HEK293 (cell line): ENCODE measurements at regions not wholly inside any gene's neighbourhood (a gene's known extent, or its start where the extent isn't known, plus 50 kb on each side); places are given as distances from the start of the nearest gene placed in this dataset.

Experiments
- CTCF ChIA-PET: fragments of 350-600 bp; formaldehyde crosslinking; extraction: SDS; loops from one replicate; lab custom pipeline; 2021; ENCODE audit warnings: antibody characterized with exemption; lab: Yijun Ruan, JAX
- POLR2A ChIA-PET: fragments of 300-600 bp; formaldehyde crosslinking; extraction: SDS; loops from one replicate; lab custom pipeline; 2020; ENCODE audit warnings: antibody characterized with exemption, inconsistent platforms; lab: Yijun Ruan, JAX
- H3K27ac ChIP-seq: fragments of 200-500 bp; sonication (Bioruptor generic); 2 replicates; pipeline ENCODE4 v1.5.1; 2014; ENCODE audit warnings: low read depth, low read length, control low read depth, inconsistent platforms; ENCODE audit errors: extremely low read depth
- H3K36me3 ChIP-seq, 2 experiments: fragments of 200-500 bp in 1 of 2; sonication (Bioruptor generic) in 1 of 2; 1 replicate in 1 of 2; 2 replicates in 1 of 2; pipeline ENCODE4 v1.5.1; 2014 to 2017; ENCODE audit warnings: inconsistent platforms in 2 of 2, low read length in 2 of 2; ENCODE audit not compliant: control insufficient read depth in 2 of 2, insufficient read depth in 1 of 2
- H3K4me1 ChIP-seq: fragments of 200-500 bp; sonication (Bioruptor generic); 2 replicates; pipeline ENCODE4 v1.5.1; 2014; ENCODE audit warnings: mild to moderate bottlenecking, low read length, inconsistent platforms; ENCODE audit not compliant: control insufficient read depth, insufficient read depth
- H3K4me3 ChIP-seq: 2 replicates; pipeline ENCODE4 v1.5.1; 2011; ENCODE audit warnings: low read depth, mild to moderate bottlenecking, control low read depth, low read length, moderate library complexity
- H3K9me3 ChIP-seq: fragments of 200-500 bp; sonication (Bioruptor generic); 2 replicates; pipeline ENCODE4 v1.5.1; 2014; ENCODE audit warnings: low read depth, low read length, inconsistent platforms; ENCODE audit not compliant: control insufficient read depth, insufficient read depth
- EGR2 ChIP-seq: fragments of 450-650 bp; formaldehyde crosslinking; IDR thresholded peaks from 2 replicates; pipeline ENCODE4 v1.5.1; 2016; ENCODE audit warnings: low read depth, missing biosample characterization, missing genetic modification characterization
- GLIS1 ChIP-seq: fragments of 450-650 bp; formaldehyde crosslinking; IDR thresholded peaks from 2 replicates; pipeline ENCODE4 v1.5.1; 2016; ENCODE audit warnings: missing biosample characterization, missing genetic modification characterization
- KLF8 ChIP-seq: fragments of 450-650 bp; formaldehyde crosslinking; IDR thresholded peaks from 2 replicates; pipeline ENCODE4 v1.5.1; 2016; ENCODE audit warnings: missing biosample characterization, missing genetic modification characterization
- PRDM10 ChIP-seq: fragments of 450-650 bp; formaldehyde crosslinking; IDR thresholded peaks from 2 replicates; pipeline ENCODE4 v1.5.1; 2016; ENCODE audit warnings: missing biosample characterization, missing genetic modification characterization
- ZBTB44 ChIP-seq: fragments of 450-650 bp; IDR thresholded peaks from 2 replicates; pipeline ENCODE4 v1.5.1; 2018; ENCODE audit warnings: missing biosample characterization, mild to moderate bottlenecking, missing genetic modification characterization
- ZFP41 ChIP-seq: fragments of 450-650 bp; formaldehyde crosslinking; IDR thresholded peaks from 2 replicates; pipeline ENCODE4 v1.5.1; 2016; ENCODE audit warnings: missing biosample characterization, missing genetic modification characterization, borderline replicate concordance
- ZFP69B ChIP-seq: fragments of 450-650 bp; formaldehyde crosslinking; IDR thresholded peaks from 2 replicates; pipeline ENCODE4 v1.5.1; 2016; ENCODE audit warnings: missing biosample characterization, missing genetic modification characterization
- ZNF112 ChIP-seq: fragments of 450-650 bp; formaldehyde crosslinking; IDR thresholded peaks from 2 replicates; pipeline ENCODE4 v1.5.0; 2017; ENCODE audit warnings: missing biosample characterization, missing genetic modification characterization
- ZNF2 ChIP-seq: fragments of 450-650 bp; formaldehyde crosslinking; IDR thresholded peaks from 2 replicates; pipeline ENCODE4 v1.5.1; 2016; ENCODE audit warnings: missing biosample characterization, missing genetic modification characterization
- ZNF292 ChIP-seq: fragments of 450-650 bp; formaldehyde crosslinking; IDR thresholded peaks from 2 replicates; pipeline ENCODE4 v1.5.1; 2016; ENCODE audit warnings: low read depth, missing biosample characterization, missing genetic modification characterization, borderline replicate concordance
- ZNF324 ChIP-seq: fragments of 450-650 bp; formaldehyde crosslinking; IDR thresholded peaks from 2 replicates; pipeline ENCODE4 v1.5.1; 2016; ENCODE audit warnings: missing biosample characterization, missing genetic modification characterization
- ZNF423 ChIP-seq: fragments of 450-650 bp; formaldehyde crosslinking; IDR thresholded peaks from 2 replicates; pipeline ENCODE4 v1.5.1; 2016; ENCODE audit warnings: missing biosample characterization, missing genetic modification characterization
- ZNF426 ChIP-seq: fragments of 450-650 bp; formaldehyde crosslinking; IDR thresholded peaks from 2 replicates; pipeline ENCODE4 v1.5.1; 2017; ENCODE audit warnings: missing biosample characterization, missing genetic modification characterization, mild to moderate bottlenecking, inconsistent platforms, moderate library complexity
- ZNF501 ChIP-seq: fragments of 450-650 bp; formaldehyde crosslinking; IDR thresholded peaks from 2 replicates; pipeline ENCODE4 v1.5.1; 2016; ENCODE audit warnings: missing biosample characterization, missing genetic modification characterization
- ZNF521 ChIP-seq: fragments of 450-650 bp; formaldehyde crosslinking; IDR thresholded peaks from 2 replicates; pipeline ENCODE4 v1.5.1; 2017; ENCODE audit warnings: missing biosample characterization, mild to moderate bottlenecking, missing genetic modification characterization
- ZNF544 ChIP-seq: fragments of 450-650 bp; formaldehyde crosslinking; IDR thresholded peaks from 2 replicates; pipeline ENCODE4 v1.5.0; 2017; ENCODE audit warnings: missing biosample characterization, missing genetic modification characterization
- ZNF555 ChIP-seq: fragments of 450-650 bp; formaldehyde crosslinking; conservative IDR thresholded peaks from 2 replicates; pipeline ENCODE4 v1.5.1; 2017; ENCODE audit warnings: missing biosample characterization, mild to moderate bottlenecking, missing genetic modification characterization, inconsistent platforms
- ZNF558 ChIP-seq: fragments of 450-650 bp; formaldehyde crosslinking; IDR thresholded peaks from 2 replicates; pipeline ENCODE4 v1.5.1; 2016; ENCODE audit warnings: missing biosample characterization, missing genetic modification characterization
- ZNF571 ChIP-seq: fragments of 450-650 bp; formaldehyde crosslinking; IDR thresholded peaks from 2 replicates; pipeline ENCODE4 v1.5.0; 2017; ENCODE audit warnings: missing biosample characterization, missing genetic modification characterization
- ZNF585B ChIP-seq: fragments of 450-650 bp; formaldehyde crosslinking; IDR thresholded peaks from 2 replicates; pipeline ENCODE4 v1.5.1; 2016; ENCODE audit warnings: missing biosample characterization, missing genetic modification characterization
- ZNF626 ChIP-seq: fragments of 450-650 bp; sonication (Bioruptor Pico); formaldehyde crosslinking; IDR thresholded peaks from 2 replicates; pipeline ENCODE4 v1.5.1; 2018; ENCODE audit warnings: missing biosample characterization, missing genetic modification characterization, inconsistent platforms
- ZNF791 ChIP-seq: fragments of 450-650 bp; formaldehyde crosslinking; IDR thresholded peaks from 2 replicates; pipeline ENCODE4 v1.5.1; 2016; ENCODE audit warnings: missing biosample characterization, missing genetic modification characterization
- TF ChIP-seq, protein P1 (sequence below): fragments of 450-650 bp; formaldehyde crosslinking; IDR thresholded peaks from 2 replicates; pipeline ENCODE4 v1.5.1; 2016; ENCODE audit warnings: missing biosample characterization, missing genetic modification characterization
- TF ChIP-seq, protein P2 (sequence below): fragments of 450-650 bp; formaldehyde crosslinking; IDR thresholded peaks from 2 replicates; pipeline ENCODE4 v1.5.1; 2016; ENCODE audit warnings: missing biosample characterization, missing genetic modification characterization
- TF ChIP-seq, protein P3 (sequence below): fragments of 450-650 bp; formaldehyde crosslinking; IDR thresholded peaks from 2 replicates; pipeline ENCODE4 v1.5.1; 2016; ENCODE audit warnings: missing biosample characterization, missing genetic modification characterization, borderline replicate concordance

DNA sequence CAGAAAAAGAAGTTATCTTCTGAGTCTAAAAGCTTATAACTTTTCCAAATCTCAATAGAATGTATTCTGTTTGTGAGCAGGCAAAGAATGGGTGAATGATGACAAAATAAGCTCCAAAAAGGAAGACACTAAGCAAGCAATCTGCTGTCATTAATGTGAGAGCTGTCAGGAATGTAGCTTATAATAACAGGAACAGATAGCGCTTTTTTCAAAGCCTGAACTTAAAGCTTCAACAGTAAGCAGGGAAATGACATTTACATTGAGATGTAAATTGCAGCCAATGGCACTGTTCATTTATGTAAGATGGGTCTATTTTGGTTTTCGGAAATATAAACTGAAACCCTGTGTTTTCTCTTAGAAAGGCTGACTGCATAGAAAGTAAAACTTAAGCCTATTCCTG is 1005.9 kb downstream of the PDHA2 start:
- POLR2A ChIA-PET: no interaction called here
- no peak overlapping the region for H3K27ac ChIP-seq
- H3K9me3 ChIP-seq: no peaks in the 10 kb centered on the region
- H3K36me3 ChIP-seq: no peaks in the 10 kb centered on the region
- H3K4me3 ChIP-seq: no peak overlapping the region
- TF ChIP-seq ZNF426 (tag by site-specific recombination): no peak
- no peak for TF ChIP-seq ZNF423 (tag by site-specific recombination)
- TF ChIP-seq ZNF112 (tag by site-specific recombination): no peak
- TF ChIP-seq ZNF501: no peak
- TF ChIP-seq ZFP69B: no peak
- TF ChIP-seq ZNF626: no peak
- TF ChIP-seq ZNF555 (tag by site-specific recombination): no peak
- no peak for TF ChIP-seq ZNF558
- TF ChIP-seq ZNF791 (tag by site-specific recombination): no peak
- TF ChIP-seq ZNF2 (tag by site-specific recombination): no peak
- TF ChIP-seq, protein P1, sequence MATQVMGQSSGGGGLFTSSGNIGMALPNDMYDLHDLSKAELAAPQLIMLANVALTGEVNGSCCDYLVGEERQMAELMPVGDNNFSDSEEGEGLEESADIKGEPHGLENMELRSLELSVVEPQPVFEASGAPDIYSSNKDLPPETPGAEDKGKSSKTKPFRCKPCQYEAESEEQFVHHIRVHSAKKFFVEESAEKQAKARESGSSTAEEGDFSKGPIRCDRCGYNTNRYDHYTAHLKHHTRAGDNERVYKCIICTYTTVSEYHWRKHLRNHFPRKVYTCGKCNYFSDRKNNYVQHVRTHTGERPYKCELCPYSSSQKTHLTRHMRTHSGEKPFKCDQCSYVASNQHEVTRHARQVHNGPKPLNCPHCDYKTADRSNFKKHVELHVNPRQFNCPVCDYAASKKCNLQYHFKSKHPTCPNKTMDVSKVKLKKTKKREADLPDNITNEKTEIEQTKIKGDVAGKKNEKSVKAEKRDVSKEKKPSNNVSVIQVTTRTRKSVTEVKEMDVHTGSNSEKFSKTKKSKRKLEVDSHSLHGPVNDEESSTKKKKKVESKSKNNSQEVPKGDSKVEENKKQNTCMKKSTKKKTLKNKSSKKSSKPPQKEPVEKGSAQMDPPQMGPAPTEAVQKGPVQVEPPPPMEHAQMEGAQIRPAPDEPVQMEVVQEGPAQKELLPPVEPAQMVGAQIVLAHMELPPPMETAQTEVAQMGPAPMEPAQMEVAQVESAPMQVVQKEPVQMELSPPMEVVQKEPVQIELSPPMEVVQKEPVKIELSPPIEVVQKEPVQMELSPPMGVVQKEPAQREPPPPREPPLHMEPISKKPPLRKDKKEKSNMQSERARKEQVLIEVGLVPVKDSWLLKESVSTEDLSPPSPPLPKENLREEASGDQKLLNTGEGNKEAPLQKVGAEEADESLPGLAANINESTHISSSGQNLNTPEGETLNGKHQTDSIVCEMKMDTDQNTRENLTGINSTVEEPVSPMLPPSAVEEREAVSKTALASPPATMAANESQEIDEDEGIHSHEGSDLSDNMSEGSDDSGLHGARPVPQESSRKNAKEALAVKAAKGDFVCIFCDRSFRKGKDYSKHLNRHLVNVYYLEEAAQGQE: no peak
- TF ChIP-seq GLIS1 (tag by site-specific recombination): no peak
- H3K4me1 ChIP-seq: no peaks in the 10 kb centered on the region
- CTCF ChIA-PET: no interaction called here

DNA sequence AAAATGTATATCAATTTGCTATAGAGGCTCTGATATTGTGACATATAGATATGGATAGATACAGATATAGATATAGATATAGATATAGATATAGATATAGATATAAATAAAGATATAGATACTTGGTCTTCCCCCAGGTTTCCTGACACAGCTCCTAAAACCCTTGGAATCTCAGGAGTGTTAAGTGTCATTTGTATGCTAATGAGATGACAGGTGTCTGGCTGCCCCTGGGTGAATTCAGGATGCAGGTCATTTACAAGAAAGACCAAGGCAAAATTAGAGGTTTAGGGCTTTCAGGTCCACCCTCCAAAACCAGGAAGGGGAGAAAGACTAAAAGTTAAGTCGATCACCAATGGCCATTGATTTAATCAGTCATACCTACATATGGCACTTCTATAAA is 1034.8 kb downstream of the PDHA2 start:
- POLR2A ChIA-PET: no interaction called here
- Histone ChIP-seq H3K9me3 (no peaks in the 10 kb centered on the region), H3K4me3 (no peak overlapping the region)
- TF ChIP-seq, protein P2, sequence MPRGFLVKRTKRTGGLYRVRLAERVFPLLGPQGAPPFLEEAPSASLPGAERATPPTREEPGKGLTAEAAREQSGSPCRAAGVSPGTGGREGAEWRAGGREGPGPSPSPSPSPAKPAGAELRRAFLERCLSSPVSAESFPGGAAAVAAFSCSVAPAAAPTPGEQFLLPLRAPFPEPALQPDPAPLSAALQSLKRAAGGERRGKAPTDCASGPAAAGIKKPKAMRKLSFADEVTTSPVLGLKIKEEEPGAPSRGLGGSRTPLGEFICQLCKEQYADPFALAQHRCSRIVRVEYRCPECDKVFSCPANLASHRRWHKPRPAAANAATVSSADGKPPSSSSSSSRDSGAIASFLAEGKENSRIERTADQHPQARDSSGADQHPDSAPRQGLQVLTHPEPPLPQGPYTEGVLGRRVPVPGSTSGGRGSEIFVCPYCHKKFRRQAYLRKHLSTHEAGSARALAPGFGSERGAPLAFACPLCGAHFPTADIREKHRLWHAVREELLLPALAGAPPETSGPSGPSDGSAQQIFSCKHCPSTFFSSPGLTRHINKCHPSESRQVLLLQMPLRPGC (tag by site-specific recombination): no peak
- TF ChIP-seq ZNF292 (tag by site-specific recombination) (no peak), PRDM10 (no peak), ZNF324 (tag by site-specific recombination) (no peak), KLF8 (tag by site-specific recombination) (no peak), ZBTB44 (no peak), ZFP69B (no peak), ZNF571 (tag by site-specific recombination) (no peak), ZNF585B (tag by site-specific recombination) (no peak), ZNF521 (no peak), ZFP41 (tag by site-specific recombination) (no peak), ZNF544 (tag by site-specific recombination) (no peak), EGR2 (tag by site-specific recombination) (no peak)
- TF ChIP-seq, protein P3, sequence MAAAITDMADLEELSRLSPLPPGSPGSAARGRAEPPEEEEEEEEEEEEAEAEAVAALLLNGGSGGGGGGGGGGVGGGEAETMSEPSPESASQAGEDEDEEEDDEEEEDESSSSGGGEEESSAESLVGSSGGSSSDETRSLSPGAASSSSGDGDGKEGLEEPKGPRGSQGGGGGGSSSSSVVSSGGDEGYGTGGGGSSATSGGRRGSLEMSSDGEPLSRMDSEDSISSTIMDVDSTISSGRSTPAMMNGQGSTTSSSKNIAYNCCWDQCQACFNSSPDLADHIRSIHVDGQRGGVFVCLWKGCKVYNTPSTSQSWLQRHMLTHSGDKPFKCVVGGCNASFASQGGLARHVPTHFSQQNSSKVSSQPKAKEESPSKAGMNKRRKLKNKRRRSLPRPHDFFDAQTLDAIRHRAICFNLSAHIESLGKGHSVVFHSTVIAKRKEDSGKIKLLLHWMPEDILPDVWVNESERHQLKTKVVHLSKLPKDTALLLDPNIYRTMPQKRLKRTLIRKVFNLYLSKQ (tag by site-specific recombination): no peak

More for the DNA sequence above, 1034.8 kb downstream of the PDHA2 start:
- CTCF ChIA-PET: no interaction called here
- no peaks in the 10 kb centered on the region for H3K4me1 ChIP-seq
- no peaks in the 10 kb centered on the region for H3K36me3 ChIP-seq
- no peak overlapping the region for H3K27ac ChIP-seq
